NB4 (cell line): ENCODE measurements at regions not wholly inside any gene's neighbourhood (a gene's known extent, or its start where the extent isn't known, plus 50 kb on each side); places are given as distances from the start of the nearest gene placed in this dataset.

Experiments used
- DNase-seq: peaks from one replicate; pipeline ENCODE4 v3.0.0; 2010; ENCODE audit warnings: low read depth
- H3K4me3 ChIP-seq: one replicate; pipeline ENCODE4 v1.5.1; 2011; ENCODE audit warnings: mild to moderate bottlenecking, low read depth, low read length, moderate library complexity
- MYC ChIP-seq: IDR thresholded peaks from 2 replicates; pipeline ENCODE4 v1.6.1; 2011; ENCODE audit warnings: low read depth, low read length
- POLR2A ChIP-seq: IDR thresholded peaks from 2 replicates; pipeline ENCODE4 v1.6.1; 2011; ENCODE audit warnings: mild to moderate bottlenecking; ENCODE audit not compliant: insufficient read length; ENCODE audit errors: extremely low read depth
- TF ChIP-seq, protein P1 (sequence below): IDR thresholded peaks from one replicate; pipeline ENCODE4 v1.5.1; 2012; ENCODE audit warnings: low read depth, low read length
- TF ChIP-seq, protein P2 (sequence below): IDR thresholded peaks from 2 replicates; pipeline ENCODE4 v1.6.1; 2011; ENCODE audit warnings: low read depth, low read length

DNA sequence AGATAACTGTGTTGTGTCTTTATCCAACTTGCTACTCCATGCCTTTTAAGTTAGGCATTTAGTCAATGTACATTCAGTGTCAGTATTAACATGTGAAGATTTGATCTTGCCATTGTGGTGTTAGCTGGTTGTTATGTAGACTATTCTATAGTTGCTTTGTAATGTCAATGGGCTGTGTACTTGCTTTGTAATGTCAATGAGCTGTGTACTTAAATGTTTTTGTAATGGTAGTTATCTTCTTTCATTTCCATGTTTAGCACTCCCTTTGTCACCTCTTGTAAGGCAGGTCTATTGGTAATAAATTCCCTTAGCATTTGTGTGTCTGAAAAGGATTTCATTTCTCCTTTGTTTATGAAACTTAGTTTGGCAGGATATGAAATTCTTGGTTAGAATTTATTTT lies 53.4 kb downstream of the MC4R start:
- H3K4me3 ChIP-seq: no peak overlapping the region
- DNase-seq: no peak
- TF ChIP-seq, protein P1, sequence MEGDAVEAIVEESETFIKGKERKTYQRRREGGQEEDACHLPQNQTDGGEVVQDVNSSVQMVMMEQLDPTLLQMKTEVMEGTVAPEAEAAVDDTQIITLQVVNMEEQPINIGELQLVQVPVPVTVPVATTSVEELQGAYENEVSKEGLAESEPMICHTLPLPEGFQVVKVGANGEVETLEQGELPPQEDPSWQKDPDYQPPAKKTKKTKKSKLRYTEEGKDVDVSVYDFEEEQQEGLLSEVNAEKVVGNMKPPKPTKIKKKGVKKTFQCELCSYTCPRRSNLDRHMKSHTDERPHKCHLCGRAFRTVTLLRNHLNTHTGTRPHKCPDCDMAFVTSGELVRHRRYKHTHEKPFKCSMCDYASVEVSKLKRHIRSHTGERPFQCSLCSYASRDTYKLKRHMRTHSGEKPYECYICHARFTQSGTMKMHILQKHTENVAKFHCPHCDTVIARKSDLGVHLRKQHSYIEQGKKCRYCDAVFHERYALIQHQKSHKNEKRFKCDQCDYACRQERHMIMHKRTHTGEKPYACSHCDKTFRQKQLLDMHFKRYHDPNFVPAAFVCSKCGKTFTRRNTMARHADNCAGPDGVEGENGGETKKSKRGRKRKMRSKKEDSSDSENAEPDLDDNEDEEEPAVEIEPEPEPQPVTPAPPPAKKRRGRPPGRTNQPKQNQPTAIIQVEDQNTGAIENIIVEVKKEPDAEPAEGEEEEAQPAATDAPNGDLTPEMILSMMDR: no peak
- TF ChIP-seq MYC: no peak
- TF ChIP-seq POLR2A: no peak
- TF ChIP-seq, protein P2, sequence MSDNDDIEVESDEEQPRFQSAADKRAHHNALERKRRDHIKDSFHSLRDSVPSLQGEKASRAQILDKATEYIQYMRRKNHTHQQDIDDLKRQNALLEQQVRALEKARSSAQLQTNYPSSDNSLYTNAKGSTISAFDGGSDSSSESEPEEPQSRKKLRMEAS: no peak

DNA sequence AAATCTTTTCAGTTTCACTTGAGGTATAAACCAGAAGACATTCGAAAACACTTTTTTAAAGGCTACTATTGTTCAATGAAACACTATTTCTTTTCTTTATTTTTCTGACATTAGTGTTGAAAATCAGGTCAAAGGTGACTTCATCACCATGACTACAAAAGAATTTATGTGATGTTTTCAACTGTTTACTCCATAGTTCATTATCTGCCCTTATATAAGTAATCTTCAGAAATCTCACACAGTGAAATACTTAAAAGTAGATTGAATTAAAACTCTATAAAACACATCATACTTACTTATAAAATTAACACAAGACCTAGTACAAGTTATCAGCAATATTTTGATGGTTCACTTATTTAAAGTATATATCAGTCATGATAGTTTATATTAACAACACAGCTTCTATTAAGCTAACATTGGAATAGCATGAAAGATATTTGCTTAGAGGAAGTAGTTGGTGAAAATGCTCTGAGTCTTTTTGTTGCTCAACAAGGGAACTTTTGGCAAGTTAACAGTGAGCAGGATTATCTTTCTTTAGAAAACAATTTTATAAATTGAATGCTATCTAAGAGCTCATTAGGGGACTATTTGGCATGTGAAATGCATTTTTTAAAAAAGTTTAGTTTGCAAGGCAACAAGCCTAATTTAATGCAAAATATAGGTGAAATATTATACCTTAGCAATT lies 60.8 kb downstream of the MC4R start:
- TF ChIP-seq, protein P2: no peak
- TF ChIP-seq, protein P1: no peak
- no peak for TF ChIP-seq POLR2A
- TF ChIP-seq MYC: no peak
- no peak for DNase-seq
- H3K4me3 ChIP-seq: no peak overlapping the region

DNA sequence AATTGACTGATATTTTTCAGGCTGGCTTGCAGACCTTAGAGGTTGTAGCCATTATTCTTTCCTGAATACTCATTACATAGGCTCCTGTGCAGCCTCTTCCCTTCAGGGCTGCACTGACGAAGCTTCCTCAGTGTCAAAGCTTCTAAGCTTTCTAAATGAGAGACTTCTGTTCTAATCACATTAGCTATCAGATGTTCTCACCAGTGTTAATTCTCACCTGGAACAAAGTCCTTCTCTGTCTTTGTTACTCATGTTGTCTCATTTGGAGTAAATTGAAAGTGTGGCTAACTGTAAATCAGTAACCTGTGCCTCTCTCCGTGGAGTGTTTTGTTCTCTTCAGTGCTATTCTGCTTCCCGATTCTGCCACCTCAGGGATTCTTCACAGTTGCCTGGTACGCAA lies 76.9 kb downstream of the MC4R start:
- DNase-seq: no peak
- TF ChIP-seq POLR2A: no peak
- no peak for TF ChIP-seq MYC
- TF ChIP-seq, protein P1: no peak
- TF ChIP-seq, protein P2: no peak

DNA sequence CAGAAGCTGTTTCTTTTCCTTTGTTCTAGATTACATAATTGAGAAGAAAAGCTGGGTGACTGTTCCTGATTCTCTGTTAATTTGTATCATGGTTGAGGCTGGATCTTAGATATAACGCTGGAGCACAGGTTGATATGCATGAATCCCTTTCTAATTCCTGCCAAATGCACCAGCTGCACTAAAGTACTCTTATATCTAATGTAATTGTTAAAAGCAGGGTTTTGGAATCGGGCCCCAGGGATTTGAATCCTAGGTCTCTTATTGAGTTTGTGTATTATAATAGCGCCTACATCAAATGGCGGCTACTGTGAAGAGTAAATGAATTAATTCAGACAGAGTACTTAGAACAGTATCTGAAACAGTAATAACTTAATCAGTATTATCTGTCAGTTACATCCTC lies 80.4 kb downstream of the MC4R start:
- no peak overlapping the region for H3K4me3 ChIP-seq
- TF ChIP-seq POLR2A (no peak), MYC (no peak)
- TF ChIP-seq, protein P2: no peak
- TF ChIP-seq, protein P1: no peak
- no peak for DNase-seq

More for the DNA sequence above, 76.9 kb downstream of the MC4R start:
- no peak overlapping the region for H3K4me3 ChIP-seq

DNA sequence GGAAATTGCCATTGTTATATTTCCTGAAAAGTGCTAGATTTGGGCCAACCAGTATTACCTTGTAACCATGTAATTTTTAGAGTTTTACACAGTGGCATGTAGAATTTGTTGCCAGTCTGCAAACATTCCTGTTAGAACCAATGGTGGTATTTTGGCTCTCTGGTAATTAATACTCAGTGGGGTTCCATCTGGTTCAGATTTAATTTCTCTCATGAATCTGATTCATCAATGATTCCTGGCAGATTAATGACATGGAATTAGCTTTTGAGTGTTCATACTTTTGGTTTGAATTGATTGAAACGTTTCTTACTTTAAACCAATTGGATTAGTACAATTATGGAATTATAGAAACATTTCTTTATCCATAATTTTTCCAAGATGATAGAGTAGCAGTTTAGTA lies 93.2 kb downstream of the MC4R start:
- no peak overlapping the region for H3K4me3 ChIP-seq
- DNase-seq: no peak
- TF ChIP-seq MYC (no peak), POLR2A (no peak)
- TF ChIP-seq, protein P1: no peak
- TF ChIP-seq, protein P2: no peak
